Renal cortex interstitium (tissue), 11 donors: ENCODE measurements at regions not wholly inside any gene's neighbourhood (a gene's known extent, or its start where the extent isn't known, plus 50 kb on each side); places are given as distances from the start of the nearest gene placed in this dataset.
A peak's percentile ranks its signal among the peaks of the same experiment; 100 is the strongest.

Experiments used
- DNase-seq, 11 donors: peaks; one replicate each; pipeline ENCODE4 v3.0.0-alpha.2; 2013; ENCODE audit warnings: low read depth in 9 of 11, low spot score in 4 of 11; ENCODE audit errors: extremely low read depth in 1 of 11

DNA sequence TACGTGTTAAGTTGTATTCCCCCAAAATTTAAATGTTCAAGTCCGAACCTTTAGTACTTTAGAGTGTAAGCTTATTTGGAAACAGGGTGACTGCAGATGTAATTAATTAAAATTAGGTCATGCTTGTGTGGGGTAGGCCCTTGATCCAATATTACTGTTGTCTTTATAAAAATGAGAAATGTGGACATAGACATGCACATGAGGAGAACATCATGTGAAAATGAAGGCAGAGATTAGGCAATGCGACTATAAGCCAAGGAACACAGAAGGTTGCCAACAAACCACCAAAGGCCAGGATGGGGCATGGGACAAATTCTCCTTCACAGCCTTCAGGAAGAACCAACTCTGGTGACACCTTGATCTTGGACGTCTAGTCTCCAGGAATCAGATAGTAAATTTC, 1698.4 kb upstream of the SLC10A2 start:
- DNase-seq = no peak

DNA sequence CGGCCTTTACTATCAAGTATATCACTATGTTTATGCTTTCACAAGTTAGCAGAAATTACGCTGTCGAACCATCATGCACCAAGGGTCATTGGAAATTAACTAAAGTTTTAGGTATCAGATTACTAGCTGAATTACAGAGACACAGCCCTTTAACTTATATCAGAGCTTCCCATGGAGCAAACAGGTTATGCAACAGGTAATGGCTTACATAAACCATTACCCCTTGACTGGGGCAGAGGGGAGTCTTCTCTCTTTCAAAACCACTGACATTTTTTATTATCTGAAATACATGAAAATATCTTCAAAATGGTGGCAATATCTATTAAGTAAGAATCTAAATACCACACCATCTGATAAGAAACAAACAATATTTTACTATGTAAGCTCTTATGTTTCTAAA, 1692.9 kb upstream of the SLC10A2 start:
- DNase-seq = no peak

DNA sequence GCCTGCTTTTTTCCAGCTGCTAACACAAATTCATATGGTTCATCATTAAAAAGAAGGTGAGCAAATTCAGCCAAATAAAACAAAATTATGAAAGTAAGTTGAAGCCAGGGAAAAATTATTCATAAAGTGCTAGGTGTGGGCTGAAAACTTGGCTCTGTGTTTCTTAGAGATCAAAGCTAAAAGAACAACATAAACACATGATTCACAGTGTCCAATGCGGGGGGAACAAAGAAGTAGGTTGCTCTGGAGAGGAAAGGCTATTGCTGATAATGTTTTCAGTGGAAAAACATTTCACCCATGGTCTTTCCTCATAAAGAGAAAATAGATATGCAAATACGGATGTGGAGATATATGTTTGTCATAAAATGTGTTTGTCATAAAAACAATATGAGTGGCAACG, 1691.5 kb upstream of the SLC10A2 start:
- DNase-seq = no peak

DNA sequence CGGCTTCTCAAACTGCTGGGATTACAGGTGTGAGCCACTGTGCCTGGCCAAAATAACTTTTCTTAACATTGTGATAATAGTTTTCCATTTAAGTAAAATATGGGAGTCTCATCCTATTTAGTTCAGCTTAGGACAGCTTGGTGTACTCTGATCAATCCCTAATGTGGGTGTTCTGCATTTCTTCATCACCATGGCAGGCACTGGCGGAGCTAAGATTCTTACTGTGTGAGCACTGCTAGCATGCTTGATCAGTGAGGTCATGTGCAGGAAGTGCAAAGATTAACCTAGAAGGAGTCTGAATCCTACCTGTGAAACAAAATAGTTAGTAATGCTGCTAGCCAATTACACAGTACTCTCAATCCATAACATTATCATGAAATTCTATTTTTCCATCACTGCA, 1684.2 kb upstream of the SLC10A2 start:
- DNase-seq = peak in 1 of 11 donors; percentile 18

DNA sequence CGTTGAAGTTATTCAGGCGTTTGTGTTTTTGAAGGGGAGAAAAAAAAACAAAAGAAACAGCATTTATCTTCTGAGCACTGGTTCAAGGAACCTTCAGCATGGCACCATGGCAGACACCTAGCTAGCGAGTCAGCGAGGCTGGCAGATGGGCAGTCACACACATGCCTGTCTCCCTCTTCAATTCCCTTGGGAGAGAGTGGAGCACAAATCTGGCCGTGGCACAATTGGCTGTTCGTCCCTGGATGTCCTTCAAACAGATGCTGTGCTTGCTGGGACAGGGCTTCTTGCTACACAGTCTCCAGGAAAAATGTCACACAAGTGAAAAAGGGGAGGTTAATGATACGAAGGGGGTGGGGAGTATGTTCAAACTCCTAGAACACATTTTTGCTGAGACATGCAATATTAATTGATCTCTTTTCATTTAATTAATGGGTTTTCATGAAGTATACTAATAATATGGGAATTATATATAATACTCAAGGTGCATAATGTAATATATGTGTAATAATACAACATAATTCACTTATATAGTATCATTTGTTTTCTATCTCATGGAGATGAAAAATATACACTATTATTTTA, 1674.5 kb upstream of the SLC10A2 start:
- DNase-seq = no peak

DNA sequence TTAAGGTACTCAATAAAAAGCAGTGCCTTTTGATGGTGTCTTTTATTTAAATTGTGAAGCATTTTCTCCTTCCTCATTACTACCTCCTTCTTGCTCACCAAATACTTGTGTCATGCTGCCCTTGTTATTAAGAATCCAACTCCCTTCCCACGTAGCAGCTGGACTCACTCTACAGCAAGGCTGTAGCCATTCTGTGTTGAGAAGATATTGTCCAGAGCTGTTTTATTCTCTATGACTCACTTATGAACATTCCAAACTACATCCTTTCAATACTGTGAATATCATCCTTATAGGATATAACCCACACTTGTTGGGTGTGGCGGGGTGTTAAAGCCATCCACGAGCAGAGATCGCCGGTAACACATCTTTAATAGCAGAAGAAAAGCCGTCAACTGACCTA, 1671.5 kb upstream of the SLC10A2 start:
- DNase-seq = no peak

DNA sequence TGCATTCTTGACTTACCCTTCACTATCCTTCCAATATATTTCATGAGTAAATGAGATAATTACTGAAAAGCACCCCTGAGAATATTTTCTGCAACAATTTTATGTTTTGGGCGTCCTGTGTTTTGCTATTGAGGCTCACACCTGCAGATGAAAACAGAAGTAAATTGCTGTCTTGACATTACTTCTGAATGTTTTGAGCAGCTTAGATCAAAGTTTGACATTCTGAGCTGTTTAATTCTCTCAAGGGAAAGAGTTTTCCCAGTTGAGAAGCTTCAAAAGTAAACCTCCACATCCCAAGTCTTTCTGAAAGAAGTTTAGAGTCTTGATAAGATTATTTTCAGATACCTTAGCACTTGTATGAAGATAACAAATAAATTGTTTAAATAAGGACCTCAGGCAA, 1667.2 kb upstream of the SLC10A2 start:
- no peak for DNase-seq

DNA sequence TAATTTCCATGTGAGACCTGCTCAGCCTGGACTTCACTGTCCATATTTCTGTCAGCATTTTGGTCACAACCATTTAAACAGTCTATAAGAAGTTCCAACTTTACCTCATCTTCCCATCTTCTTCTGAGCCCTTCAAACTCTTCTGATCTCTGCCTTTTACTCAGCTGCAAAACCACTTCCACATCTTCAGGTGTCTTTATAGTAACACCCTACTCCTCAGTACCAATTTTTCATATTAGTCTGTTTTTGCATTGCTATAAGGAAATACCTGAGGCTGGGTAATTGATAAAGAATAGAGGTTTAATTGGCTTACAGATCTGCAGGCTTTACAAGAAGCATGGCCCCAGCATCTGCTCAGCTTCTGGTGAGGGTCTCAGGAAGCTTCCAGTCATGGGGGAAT, 1648.9 kb upstream of the SLC10A2 start:
- DNase-seq = no peak

DNA sequence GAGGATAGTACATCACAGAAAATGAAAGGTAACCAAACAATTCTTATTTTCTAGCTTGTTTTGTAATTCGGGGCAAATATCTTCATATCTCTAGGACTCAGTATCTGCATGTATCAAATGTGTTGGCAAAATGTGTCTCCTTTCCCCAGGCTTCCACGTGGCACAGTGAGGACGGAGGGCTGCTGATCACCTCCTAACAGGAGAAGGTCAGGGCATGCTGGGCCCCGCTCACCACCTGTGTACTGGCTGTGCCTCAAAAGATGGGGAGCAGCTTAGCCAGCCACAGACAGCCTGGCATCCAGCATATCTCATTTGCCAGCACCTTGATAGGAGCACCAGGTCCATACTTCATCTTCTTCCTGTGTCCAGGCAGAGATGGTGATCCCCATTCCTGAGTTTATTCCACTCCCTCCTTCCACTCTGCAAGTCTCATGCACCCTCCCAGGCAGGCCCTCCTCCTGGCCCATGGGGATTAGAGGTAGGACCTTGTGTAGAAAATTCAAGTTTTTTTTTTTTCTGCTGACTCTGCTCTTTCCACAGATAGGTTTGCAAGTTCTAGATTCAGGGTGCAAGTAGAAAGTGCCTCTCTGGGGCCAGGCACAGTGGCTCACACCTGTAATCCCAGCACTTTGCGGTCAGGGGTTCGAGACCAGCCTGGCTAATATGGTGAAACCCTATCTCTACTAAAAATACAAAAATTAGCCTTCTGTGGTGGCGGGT, 1639.0 kb upstream of the SLC10A2 start:
- DNase-seq = no peak

DNA sequence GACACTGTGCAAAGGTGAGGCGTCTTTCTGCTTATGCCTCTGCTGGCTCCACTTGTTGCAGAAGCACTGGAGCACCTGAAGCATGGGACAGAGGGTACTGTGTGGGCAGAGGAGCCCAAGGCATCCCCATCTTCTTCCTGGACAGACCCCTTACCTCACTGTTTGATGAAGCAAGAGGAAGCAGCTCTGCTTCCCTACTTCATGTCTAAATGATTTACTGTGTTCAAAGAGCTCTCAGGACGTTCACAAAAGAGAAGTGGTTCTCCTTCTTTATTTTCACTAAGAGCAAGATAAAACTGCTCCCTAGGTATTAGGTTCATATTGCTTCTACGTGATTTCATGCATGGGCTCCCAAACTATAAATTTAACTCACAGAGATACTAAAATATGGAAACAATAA, 1635.4 kb upstream of the SLC10A2 start:
- DNase-seq = no peak

DNA sequence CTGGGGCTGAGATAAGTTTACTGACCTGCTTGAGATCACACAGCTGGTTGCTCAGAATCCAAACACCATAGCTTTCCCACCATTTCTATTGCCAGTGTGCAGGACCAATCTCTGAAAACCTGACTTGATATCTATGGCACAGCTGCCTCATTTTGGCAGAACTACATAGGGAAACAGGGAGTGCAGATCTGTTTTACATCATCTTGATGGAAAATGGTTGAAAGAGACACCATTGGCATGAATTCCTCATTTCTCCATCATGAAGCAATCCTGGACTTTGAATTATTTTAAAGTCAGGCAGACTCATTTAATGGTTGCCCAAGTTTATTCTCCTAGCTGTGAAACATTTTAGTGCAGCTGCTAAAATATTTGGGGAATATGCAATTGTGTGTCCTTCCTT, 1628.2 kb upstream of the SLC10A2 start:
- DNase-seq = no peak

DNA sequence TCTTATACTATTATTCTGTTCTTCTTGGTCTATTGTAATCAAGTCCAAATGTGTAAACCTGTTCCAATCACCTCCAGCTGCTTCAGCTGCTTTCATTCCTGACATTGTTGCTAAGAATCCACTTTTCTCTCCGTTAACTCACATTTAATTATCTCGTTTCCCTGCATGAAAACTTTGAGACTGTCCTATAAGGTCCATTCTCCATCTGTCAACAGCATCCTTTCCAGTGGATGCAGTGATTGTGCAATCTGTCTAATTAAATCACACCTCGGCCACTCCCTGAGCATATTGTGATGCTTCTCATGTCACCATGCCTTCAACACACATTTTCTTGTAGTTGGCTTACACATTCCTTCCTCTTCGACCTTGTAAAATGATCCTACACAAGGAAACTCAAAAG, 1626.9 kb upstream of the SLC10A2 start:
- DNase-seq = no peak

DNA sequence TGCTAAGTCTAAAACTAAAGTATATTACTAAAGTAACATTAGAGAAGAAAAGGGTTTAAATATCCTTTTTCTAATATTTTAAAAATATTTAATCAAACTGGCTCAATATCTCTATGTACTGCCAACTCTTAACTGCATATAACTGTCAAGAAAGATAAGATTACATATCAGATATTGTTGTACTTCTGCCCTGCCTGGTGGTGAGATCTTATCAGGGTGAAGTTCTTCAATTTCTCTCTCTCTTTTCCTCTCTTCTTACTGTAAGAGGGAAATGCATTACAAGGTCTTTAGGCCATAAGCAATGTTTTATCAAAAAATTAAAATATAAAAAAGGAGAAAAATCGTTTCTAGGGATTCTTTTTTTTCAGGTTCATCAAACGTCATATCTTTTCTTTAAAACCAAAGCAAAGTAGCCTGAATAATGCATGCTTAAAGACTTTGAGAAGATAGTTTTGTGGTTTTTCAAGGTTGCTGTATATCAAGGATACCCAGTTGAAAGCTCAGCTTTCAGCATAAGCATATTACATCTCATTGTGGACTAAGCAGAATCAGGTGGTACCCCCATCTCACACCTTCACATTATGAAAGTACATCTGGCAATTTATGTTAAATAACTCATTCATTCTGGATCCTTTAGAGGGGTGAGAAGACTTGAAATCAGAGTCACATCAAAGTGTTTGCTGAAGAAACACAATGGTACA, 1625.7 kb upstream of the SLC10A2 start:
- DNase-seq = no peak

DNA sequence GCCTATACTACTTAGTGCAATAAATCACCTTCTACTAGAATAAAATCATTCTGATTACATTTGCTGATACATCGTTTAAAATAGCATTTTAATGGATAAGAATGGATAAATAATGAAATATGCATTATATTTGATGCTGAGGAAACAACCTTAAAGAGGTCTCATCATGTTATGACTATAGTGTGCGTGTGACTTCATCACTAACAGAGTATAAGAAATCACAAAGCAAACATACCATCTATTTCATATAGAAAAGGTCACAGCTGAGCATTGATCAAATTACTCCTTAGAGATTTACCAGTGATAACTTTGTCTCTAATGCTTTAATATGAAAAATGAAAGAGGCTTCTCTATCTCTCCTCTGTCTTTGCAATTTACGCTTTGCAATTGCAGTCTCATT, 1620.3 kb upstream of the SLC10A2 start:
- DNase-seq = no peak

DNA sequence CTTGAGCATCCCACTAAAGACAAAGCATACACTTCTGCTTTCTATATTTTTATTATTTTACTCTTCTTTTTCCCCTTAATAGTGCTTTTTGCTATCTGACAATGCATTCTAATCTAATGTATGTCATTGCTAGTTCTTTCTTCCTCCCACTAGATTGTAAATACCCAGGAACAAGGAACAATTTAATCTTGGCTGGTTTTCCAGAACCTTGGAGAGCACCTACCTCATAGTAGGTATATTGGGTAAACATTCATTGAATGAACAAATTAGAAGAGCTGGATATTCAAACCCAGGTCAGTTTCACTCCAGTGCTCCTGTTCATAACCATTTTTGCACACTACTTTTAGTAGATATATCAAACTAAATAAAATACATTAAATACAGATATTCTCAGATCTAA, 1617.6 kb upstream of the SLC10A2 start:
- peak in 5 of 11 donors; percentile 1 to 8 (median 5) for DNase-seq

DNA sequence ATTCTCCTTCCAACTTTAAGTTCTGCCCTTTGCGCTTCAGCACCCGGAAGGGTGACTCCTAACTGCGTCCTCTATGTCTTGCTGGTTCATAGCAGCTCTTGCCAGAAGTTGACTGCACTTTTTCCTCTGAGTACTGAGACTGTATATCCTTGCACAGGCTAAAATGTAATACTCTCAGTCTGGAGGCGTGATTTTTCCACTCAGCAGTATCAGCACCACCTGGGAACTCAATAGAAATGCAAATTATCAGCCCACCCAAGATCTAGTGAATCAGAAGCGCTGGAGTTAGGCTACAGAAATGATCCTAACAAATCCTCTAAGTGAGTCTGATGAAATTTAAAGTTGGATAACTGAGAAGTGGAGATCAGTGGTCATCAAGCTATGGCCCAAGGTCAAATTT, 1611.9 kb upstream of the SLC10A2 start:
- no peak for DNase-seq

DNA sequence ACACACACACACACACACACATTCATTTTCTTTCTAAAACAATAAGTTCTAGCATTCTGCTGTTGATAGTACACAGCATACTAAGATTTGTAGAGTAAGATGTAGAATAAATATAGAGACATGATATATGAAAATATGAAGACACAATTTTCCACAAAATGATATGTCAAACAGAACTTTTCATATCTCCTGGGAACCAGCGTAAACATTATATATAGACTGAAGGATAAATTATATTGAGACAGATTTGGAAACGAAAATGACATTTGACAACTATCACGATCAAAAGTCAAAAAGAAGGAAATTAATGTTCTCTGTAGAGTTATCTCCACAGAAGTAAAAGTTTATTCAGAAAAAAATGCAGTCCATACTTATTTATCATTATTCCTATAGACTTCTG, 1605.7 kb upstream of the SLC10A2 start:
- no peak for DNase-seq

DNA sequence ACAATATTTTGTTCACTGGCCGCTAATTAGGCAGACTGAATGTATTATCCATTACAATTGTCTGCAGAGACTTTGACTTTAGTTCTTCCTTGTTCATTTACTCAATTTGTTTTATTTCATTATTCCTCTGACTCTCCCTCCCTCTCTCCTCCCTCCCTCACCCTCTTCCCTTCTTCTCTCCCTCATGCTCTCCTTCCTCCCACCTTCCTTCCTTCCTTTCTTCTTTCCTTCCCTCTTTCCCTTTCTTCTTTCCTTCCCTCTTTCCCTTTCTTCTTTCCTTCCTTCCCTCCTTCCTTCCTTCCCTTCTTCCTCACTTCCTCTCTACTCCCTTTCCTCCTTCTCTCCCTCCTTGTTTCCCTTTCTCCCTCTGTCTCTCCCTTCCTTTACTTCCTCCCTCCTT, 1591.0 kb upstream of the SLC10A2 start:
- DNase-seq = no peak

DNA sequence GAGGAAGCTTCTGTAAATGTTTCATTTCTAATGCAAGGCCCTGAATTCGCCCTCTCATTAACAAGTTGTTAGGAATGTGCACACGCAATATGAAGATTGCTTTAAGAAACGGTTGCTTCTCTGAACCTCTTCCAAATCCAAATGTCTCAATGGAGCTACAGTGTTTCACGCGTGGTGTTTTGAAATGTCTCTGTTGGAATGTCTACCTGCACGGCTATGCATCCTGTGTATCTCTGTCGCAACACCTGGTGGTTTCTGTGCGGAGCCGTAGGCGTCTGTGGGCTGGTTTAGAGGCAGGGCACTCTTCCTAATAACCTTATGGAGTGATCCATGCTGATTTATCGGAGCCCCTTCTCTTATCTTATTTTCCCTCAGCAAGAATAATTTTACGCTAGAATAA, 1584.2 kb upstream of the SLC10A2 start:
- no peak for DNase-seq

DNA sequence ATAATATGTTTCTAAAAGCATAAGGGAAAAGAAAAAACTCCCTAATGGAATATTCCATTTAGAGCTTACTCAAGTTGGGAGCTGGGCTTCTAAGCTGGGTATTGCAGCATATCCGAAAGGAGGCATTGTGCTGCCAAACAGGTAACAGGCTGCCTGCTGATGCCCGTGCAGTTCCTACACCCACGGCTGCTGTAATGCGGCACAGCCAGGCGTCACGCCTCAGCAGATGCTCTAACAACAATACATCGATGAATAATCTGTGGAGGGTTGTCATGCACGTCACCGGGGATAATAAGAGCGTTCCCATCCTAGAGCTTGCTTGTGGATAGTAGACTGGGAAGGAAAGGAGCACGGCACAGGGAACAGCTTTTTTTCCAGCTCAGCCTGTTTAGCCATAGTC, 1582.1 kb upstream of the SLC10A2 start:
- DNase-seq = no peak

DNA sequence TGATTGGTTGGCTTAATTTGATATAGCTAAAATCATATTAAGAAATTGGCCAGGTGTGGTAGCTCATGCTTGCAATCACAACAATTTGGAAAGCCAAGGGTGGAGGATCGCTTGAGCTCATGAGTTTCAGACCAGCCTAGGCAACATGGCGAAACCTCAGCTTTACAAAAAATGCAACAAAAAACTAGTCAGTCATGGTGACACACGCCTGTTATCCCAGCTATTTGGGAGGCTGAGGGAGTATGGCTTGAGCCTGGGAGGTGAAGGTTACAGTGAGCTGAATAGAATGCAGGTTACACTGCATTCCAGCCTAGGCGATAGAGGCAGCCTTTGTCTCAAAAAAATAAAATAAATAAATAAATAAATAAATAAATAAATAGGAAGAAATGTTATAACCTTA, 1579.6 kb upstream of the SLC10A2 start:
- no peak for DNase-seq
